GM12864 (cell line): ENCODE measurements at regions not wholly inside any gene's neighbourhood (a gene's known extent, or its start where the extent isn't known, plus 50 kb on each side); places are given as distances from the start of the nearest gene placed in this dataset.

Experiments used
- DNase-seq: peaks from one replicate; pipeline ENCODE4 v3.0.0-alpha.2; 2011; ENCODE audit warnings: low read depth
- H3K4me3 ChIP-seq: 2 replicates; pipeline ENCODE4 v1.5.1; 2011; ENCODE audit warnings: mild to moderate bottlenecking, low read depth, low read length, control low read depth
- CTCF ChIP-seq: IDR thresholded peaks from 2 replicates; pipeline ENCODE4 v1.5.1; 2011; ENCODE audit warnings: low read depth, mild to moderate bottlenecking, moderate library complexity, low read length, control low read depth, inconsistent platforms; ENCODE audit errors: missing control alignments

GRCh38 chr15:66852064-66852905 is 150.2 kb downstream of the SMAD6 start:
- H3K4me3 ChIP-seq: no peak overlapping the region
- DNase-seq: no peak
- TF ChIP-seq CTCF: no peak

GRCh38 chr15:66854012-66854965 is 152.3 kb downstream of the SMAD6 start:
- TF ChIP-seq CTCF: no peak
- no peak for DNase-seq
- no peak overlapping the region for H3K4me3 ChIP-seq

GRCh38 chr15:66855041-66855440 is 153.0 kb downstream of the SMAD6 start:
- H3K4me3 ChIP-seq: no peak overlapping the region
- no peak for TF ChIP-seq CTCF
- DNase-seq: no peak

- H3K4me3 ChIP-seq: no peak overlapping the region
- no peak for DNase-seq
- TF ChIP-seq CTCF: no peak
Measured at GRCh38 chr15:66857694-66858093, 155.7 kb downstream of the SMAD6 start.

- no peak overlapping the region for H3K4me3 ChIP-seq
- no peak for TF ChIP-seq CTCF
- no peak for DNase-seq
Measured at GRCh38 chr15:66858423-66859207, 156.6 kb downstream of the SMAD6 start.

GRCh38 chr15:66859688-66860253 is 157.7 kb downstream of the SMAD6 start:
- no peak for TF ChIP-seq CTCF
- H3K4me3 ChIP-seq: no peak overlapping the region
- no peak for DNase-seq
